IMR-90 (cell line): ENCODE measurements at regions not wholly inside any gene's neighbourhood (a gene's known extent, or its start where the extent isn't known, plus 50 kb on each side); places are given as distances from the start of the nearest gene placed in this dataset.
A peak's percentile ranks its signal among the peaks of the same experiment; 100 is the strongest.

Experiments used
- ATAC-seq: fragments of 200-7000 bp; cut with Tn5 transposase; 2 replicates; pipeline ENCODE4 v1.9.1; 2020; ENCODE audit warnings: low read depth, mild to moderate bottlenecking, moderate library complexity
- BruUV-seq: library from RNA; stranded (reverse); fragments of 400-500 nt; replicated peaks from 2 replicates; lab custom pipeline; 2021; lab: Mats Ljungman, UMichigan
- CTCF ChIA-PET: fragments of 300-600 bp; formaldehyde crosslinking; extraction: SDS; loops from one replicate; lab custom pipeline; 2021; ENCODE audit warnings: antibody characterized with exemption; lab: Yijun Ruan, JAX
- POLR2A ChIA-PET: fragments of 300-600 bp; sonication (Branson Sonifier 250); formaldehyde crosslinking; loops from one replicate; lab custom pipeline; 2022; ENCODE audit warnings: antibody characterized with exemption; ENCODE audit not compliant: unreplicated experiment; lab: Charles Lee
- DNase-seq: peaks from one replicate; pipeline ENCODE4 v3.0.0; 2013
- H2AFZ ChIP-seq: replicated peaks from 2 replicates; pipeline ENCODE3; 2013; ENCODE audit warnings: low read length, mild to moderate bottlenecking; ENCODE audit not compliant: poor library complexity
- H2AK5ac ChIP-seq: 2 replicates; pipeline ENCODE4 v1.6.1; 2013; ENCODE audit warnings: low read depth, low read length, inconsistent platforms
- H2AK9ac ChIP-seq: replicated peaks from 2 replicates; pipeline ENCODE3; 2013; ENCODE audit warnings: mild to moderate bottlenecking, low read depth, low read length, moderate library complexity; ENCODE audit not compliant: poor library complexity
- H2BK120ac ChIP-seq: 2 replicates; pipeline ENCODE4 v1.6.1; 2013; ENCODE audit warnings: low read depth, low read length, inconsistent platforms
- H2BK15ac ChIP-seq: 3 replicates; pipeline ENCODE4 v1.6.1; 2013; ENCODE audit warnings: low read depth, low read length, inconsistent platforms
- H2BK20ac ChIP-seq: 2 replicates; pipeline ENCODE4 v1.6.1; 2013; ENCODE audit warnings: low read depth, mild to moderate bottlenecking, inconsistent platforms, low read length, moderate library complexity
- H2BK5ac ChIP-seq: 2 replicates; pipeline ENCODE4 v1.6.1; 2013; ENCODE audit warnings: mild to moderate bottlenecking, low read depth, low read length, inconsistent platforms; ENCODE audit not compliant: poor library complexity, severe bottlenecking
- H3K14ac ChIP-seq: replicated peaks from 2 replicates; pipeline ENCODE4 v1.6.1; 2013; ENCODE audit warnings: low read depth, low read length, inconsistent platforms
- H3K18ac ChIP-seq: 2 replicates; pipeline ENCODE4 v1.6.1; 2013; ENCODE audit warnings: low read depth, low read length, control low read depth
- H3K23ac ChIP-seq: 2 replicates; pipeline ENCODE4 v1.6.1; 2013; ENCODE audit warnings: low read depth, low read length, inconsistent platforms
- H3K27ac ChIP-seq: 2 replicates; pipeline ENCODE4 v1.5.1; 2013; ENCODE audit warnings: mild to moderate bottlenecking, control low read depth, low read length; ENCODE audit not compliant: insufficient read depth
- H3K27me3 ChIP-seq: 2 replicates; pipeline ENCODE4 v1.6.1; 2013; ENCODE audit warnings: low read length; ENCODE audit not compliant: control insufficient read depth, insufficient read depth
- H3K36me3 ChIP-seq: 2 replicates; pipeline ENCODE4 v1.6.1; 2013; ENCODE audit warnings: low read length, mixed read lengths; ENCODE audit not compliant: control insufficient read depth, insufficient read depth
- H3K4ac ChIP-seq: 2 replicates; pipeline ENCODE4 v1.6.1; 2013; ENCODE audit warnings: low read depth, low read length, inconsistent platforms
- H3K4me1 ChIP-seq: 2 replicates; pipeline ENCODE4 v1.6.1; 2013; ENCODE audit warnings: low read length, mixed read lengths; ENCODE audit not compliant: control insufficient read depth, insufficient read depth
- H3K4me2 ChIP-seq: 2 replicates; pipeline ENCODE4 v1.6.1; 2013; ENCODE audit warnings: low read depth, mild to moderate bottlenecking, control low read depth, low read length, moderate library complexity
- H3K4me3 ChIP-seq: 2 replicates; pipeline ENCODE4 v1.5.1; 2013; ENCODE audit warnings: low read depth, mild to moderate bottlenecking, control low read depth, low read length, moderate library complexity; ENCODE audit not compliant: insufficient read depth
- H3K56ac ChIP-seq: 2 replicates; pipeline ENCODE4 v1.6.1; 2013; ENCODE audit warnings: low read length, inconsistent platforms; ENCODE audit not compliant: insufficient read depth; ENCODE audit errors: extremely low read depth
- H3K79me1 ChIP-seq, 2 experiments: 2 replicates each; pipeline ENCODE4 v1.6.1; 2013; ENCODE audit warnings: low read length in 2 of 2, inconsistent platforms in 1 of 2, low read depth in 1 of 2
- H3K9ac ChIP-seq: 2 replicates; pipeline ENCODE4 v1.6.1; 2013; ENCODE audit warnings: low read depth, low read length, control low read depth
- H3K9me1 ChIP-seq: 2 replicates; pipeline ENCODE4 v1.6.1; 2013; ENCODE audit warnings: low read length, inconsistent platforms; ENCODE audit not compliant: insufficient read depth
- H3K9me3 ChIP-seq: 2 replicates; pipeline ENCODE4 v1.6.1; 2013; ENCODE audit warnings: low read length; ENCODE audit not compliant: control insufficient read depth, insufficient read depth
- H4K20me1 ChIP-seq: 2 replicates; pipeline ENCODE4 v1.6.1; 2013; ENCODE audit warnings: low read length, inconsistent platforms; ENCODE audit not compliant: insufficient read depth
- H4K5ac ChIP-seq: 2 replicates; pipeline ENCODE4 v1.6.1; 2013; ENCODE audit warnings: mild to moderate bottlenecking, low read depth, low read length, control low read depth
- H4K8ac ChIP-seq, 2 experiments: 2 replicates each; pipeline ENCODE4 v1.6.1; 2013; ENCODE audit warnings: low read depth in 2 of 2, low read length in 2 of 2, control low read depth in 1 of 2, inconsistent platforms in 1 of 2
- H4K91ac ChIP-seq: 2 replicates; pipeline ENCODE4 v1.6.1; 2013; ENCODE audit warnings: low read depth, low read length, inconsistent platforms; ENCODE audit not compliant: insufficient read depth
- BHLHE40 ChIP-seq: fragments of 150-350 bp; IDR thresholded peaks from 2 replicates; pipeline ENCODE4 v1.6.1; 2016; ENCODE audit warnings: mild to moderate bottlenecking, low read depth, low read length
- CHD1 ChIP-seq: IDR thresholded peaks from 2 replicates; pipeline ENCODE4 v1.6.1; 2012; ENCODE audit warnings: low read depth, low read length, improper control_type of control experiment
- MAFK ChIP-seq: IDR thresholded peaks from 2 replicates; pipeline ENCODE4 v1.6.1; 2012; ENCODE audit warnings: low read depth, low read length, improper control_type of control experiment
- NFE2L2 ChIP-seq: fragments of 150-350 bp; IDR thresholded peaks from 2 replicates; pipeline ENCODE4 v1.6.1; 2016; ENCODE audit warnings: low read depth, mild to moderate bottlenecking, low read length
- POLR2A ChIP-seq: IDR thresholded peaks from 2 replicates; pipeline ENCODE4 v1.6.1; 2012; ENCODE audit warnings: mild to moderate bottlenecking, low read depth, low read length
- RAD21 ChIP-seq: IDR thresholded peaks from 2 replicates; pipeline ENCODE4 v1.6.1; 2012; ENCODE audit warnings: low read length, improper control_type of control experiment
- RFX5 ChIP-seq: IDR thresholded peaks from 2 replicates; pipeline ENCODE4 v1.8.0; 2012; ENCODE audit warnings: low read depth, mild to moderate bottlenecking, low read length, moderate library complexity
- USF2 ChIP-seq: fragments of 150-350 bp; IDR thresholded peaks from 2 replicates; pipeline ENCODE4 v1.6.1; 2017; ENCODE audit warnings: mild to moderate bottlenecking, antibody characterized with exemption, low read length, low read depth
- WGBS, 2 experiments: methylation state at CpG; one replicate each; pipeline versions ENCODE4 v1.1.5 to v1.1.7; 2013; ENCODE audit warnings: missing lambda C conversion rate in 2 of 2; ENCODE audit not compliant: insufficient read length in 1 of 2; ENCODE audit errors: extremely low coverage in 2 of 2; 5-methylcytosine and 5-hydroxymethylcytosine counted together
- dilution Hi-C: fragments of 300-500 bp; cut with HindIII; formaldehyde crosslinking; loops from one replicate; pipeline ENCODE4 v1.14.3; 2018; ENCODE audit warnings: low sequenced_read_pairs; ENCODE audit not compliant: unreplicated experiment
- in situ Hi-C: fragments of 300-500 bp; cut with MboI; formaldehyde crosslinking; loops from 3 replicates; pipeline ENCODE4 v1.14.3; 2019; ENCODE audit warnings: low sequenced_read_pairs, inconsistent platforms, mixed read lengths
- intact Hi-C: fragments of 100-400 bp; cut with micrococcal nuclease; formaldehyde crosslinking; loops from 2 replicates; pipeline ENCODE4 v1.10.0; 2022

DNA sequence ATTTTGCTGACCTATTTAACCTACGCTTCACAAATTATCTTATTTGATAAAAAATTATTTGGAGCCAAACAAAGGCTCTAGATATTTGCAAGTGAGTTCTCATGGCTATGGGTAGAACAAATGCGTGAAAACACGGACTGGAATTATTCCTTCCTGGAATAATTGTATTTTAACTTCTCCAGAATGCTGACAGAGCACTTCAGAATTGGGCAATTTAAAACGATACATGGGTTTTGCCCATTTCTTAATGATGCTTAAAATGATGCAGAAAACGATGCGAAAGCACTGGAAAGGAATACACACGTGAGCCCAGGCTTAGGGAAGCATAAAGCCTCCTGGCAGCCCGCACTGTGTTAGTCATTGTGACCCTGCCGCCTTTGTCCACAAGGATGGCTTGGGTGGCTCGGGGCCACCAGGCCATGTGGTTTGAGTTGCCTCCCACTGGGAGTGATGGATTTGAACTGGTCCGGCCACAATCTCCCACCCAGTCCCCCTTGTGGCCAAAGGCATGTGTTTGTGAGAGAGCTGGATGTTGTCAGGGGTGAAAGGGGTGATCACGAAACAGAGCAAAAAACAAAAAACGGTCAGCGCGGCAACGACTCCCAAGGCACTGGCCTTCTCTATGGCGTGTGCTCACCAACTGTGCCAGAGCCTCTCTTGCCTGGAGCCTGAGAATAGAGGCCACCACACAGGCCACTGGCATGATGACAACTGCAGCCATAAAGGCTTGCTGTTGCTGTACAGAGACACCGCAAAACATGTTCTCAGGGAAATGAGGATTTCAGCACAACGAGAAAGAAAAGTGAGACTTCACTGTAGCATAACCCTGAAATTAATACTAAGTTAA lies 234.2 kb upstream of the ADAMTS16 start:
- no TSS peak for BruUV-seq
- no peak for ATAC-seq
- H2BK120ac ChIP-seq = no peak overlapping the region
- H3K9ac ChIP-seq = no peak overlapping the region
- H2BK20ac ChIP-seq = no peak overlapping the region
- H3K9me3 ChIP-seq = peaks cover 14% of the 10 kb centered on the region
- no peaks in the 10 kb centered on the region for H3K27me3 ChIP-seq
- no peak overlapping the region for H2AK9ac ChIP-seq
- no peak overlapping the region for H4K8ac ChIP-seq
- no peaks in the 10 kb centered on the region for H3K36me3 ChIP-seq
- no peak overlapping the region for H3K4me3 ChIP-seq
- no peak for DNase-seq
- H4K91ac ChIP-seq = no peak overlapping the region
- no peak overlapping the region for H3K27ac ChIP-seq
- dilution Hi-C loops (no loop called here), in situ Hi-C loops (no loop called here), intact Hi-C loops (no loop called here)
- no peak overlapping the region for H3K14ac ChIP-seq
- H4K5ac ChIP-seq = no peak overlapping the region
- H3K4ac ChIP-seq = no peak overlapping the region
- no peaks in the 10 kb centered on the region for H3K4me1 ChIP-seq
- no peak overlapping the region for H2BK15ac ChIP-seq
- H3K79me1 ChIP-seq = no peaks in the 10 kb centered on the region
- no peak overlapping the region for H2AFZ ChIP-seq
- H2BK5ac ChIP-seq = no peak overlapping the region
- no peak overlapping the region for H3K4me2 ChIP-seq
- H4K20me1 ChIP-seq = no peaks in the 10 kb centered on the region
- ChIA-PET POLR2A (no interaction called here), CTCF (no interaction called here)
- no peaks in the 10 kb centered on the region for H3K9me1 ChIP-seq
- WGBS, 2 experiments = 69% methylated on average over 2 of the region's 19 CpGs; no CpG with 5 or more reads in 1 of the 2 experiments
- no peak overlapping the region for H2AK5ac ChIP-seq
- no peak for TF ChIP-seq RFX5
- no peak for TF ChIP-seq USF2
- TF ChIP-seq POLR2A = no peak
- TF ChIP-seq BHLHE40 = no peak
- no peak for TF ChIP-seq RAD21
- no peak for TF ChIP-seq NFE2L2
- peak; percentile 30; the same call in 1 of the 2 replicates for TF ChIP-seq MAFK
- TF ChIP-seq CHD1 = no peak
- no peak overlapping the region for H3K56ac ChIP-seq
- H3K18ac ChIP-seq = no peak overlapping the region
- H3K23ac ChIP-seq = no peak overlapping the region
